ENCODE measurements at regions not wholly inside any gene's neighbourhood (a gene's known extent, or its start where the extent isn't known, plus 50 kb on each side); places are given as distances from the start of the nearest gene placed in this dataset.

GRCh38 chr12:30839643-30840220 lies 85.0 kb upstream of the CAPRIN2 start:
- H3K9me3 ChIP-seq, result no peaks in the 10 kb centered on the region
- TF ChIP-seq, protein P1, sequence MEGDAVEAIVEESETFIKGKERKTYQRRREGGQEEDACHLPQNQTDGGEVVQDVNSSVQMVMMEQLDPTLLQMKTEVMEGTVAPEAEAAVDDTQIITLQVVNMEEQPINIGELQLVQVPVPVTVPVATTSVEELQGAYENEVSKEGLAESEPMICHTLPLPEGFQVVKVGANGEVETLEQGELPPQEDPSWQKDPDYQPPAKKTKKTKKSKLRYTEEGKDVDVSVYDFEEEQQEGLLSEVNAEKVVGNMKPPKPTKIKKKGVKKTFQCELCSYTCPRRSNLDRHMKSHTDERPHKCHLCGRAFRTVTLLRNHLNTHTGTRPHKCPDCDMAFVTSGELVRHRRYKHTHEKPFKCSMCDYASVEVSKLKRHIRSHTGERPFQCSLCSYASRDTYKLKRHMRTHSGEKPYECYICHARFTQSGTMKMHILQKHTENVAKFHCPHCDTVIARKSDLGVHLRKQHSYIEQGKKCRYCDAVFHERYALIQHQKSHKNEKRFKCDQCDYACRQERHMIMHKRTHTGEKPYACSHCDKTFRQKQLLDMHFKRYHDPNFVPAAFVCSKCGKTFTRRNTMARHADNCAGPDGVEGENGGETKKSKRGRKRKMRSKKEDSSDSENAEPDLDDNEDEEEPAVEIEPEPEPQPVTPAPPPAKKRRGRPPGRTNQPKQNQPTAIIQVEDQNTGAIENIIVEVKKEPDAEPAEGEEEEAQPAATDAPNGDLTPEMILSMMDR (IDR thresholded peaks at IDR 0.05), result no peak
- TF ChIP-seq EP300 (IDR thresholded peaks at IDR 0.05) (no peak), POLR2A (IDR thresholded peaks at IDR 0.05) (no peak), POLR2AphosphoS5 (IDR thresholded peaks at IDR 0.05) (no peak)
- H3K4me1 ChIP-seq, result no peaks in the 10 kb centered on the region
- H3K27ac ChIP-seq, result no peak overlapping the region
- ATAC-seq, result no peak
- H3K4me3 ChIP-seq, result no peak overlapping the region
- H3K27me3 ChIP-seq, result peaks cover 21% of the 10 kb centered on the region
- no peaks in the 10 kb centered on the region for H3K36me3 ChIP-seq
- WGBS, 2 donors (ENCODE audit: low coverage in 1 of 2), result 90% methylated on average over 2 of the region's 7 CpGs; no CpG with 5 or more reads in 1 of the 2 donors

DNA sequence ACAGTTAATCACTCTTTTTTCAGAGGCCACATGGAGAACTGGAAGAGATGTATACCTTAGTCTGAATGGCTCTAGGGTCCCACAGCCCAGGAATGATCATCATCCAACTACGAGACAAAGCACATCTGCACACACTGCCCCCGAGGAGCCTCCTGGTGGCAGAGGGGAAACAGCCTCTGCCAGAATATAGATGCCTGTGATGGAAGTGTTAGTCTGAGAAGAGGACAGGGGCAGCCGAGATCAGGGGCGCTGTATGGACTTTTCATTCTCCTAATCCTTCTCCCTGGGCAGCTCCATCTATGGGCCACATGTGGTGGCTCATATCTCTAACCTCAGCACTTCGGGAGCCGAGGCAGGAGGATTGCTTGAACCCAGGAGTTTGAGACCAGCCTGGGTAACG lies 82.8 kb upstream of the CAPRIN2 start:
- no peak overlapping the region for H3K4me3 ChIP-seq
- H3K27ac ChIP-seq, result no peak overlapping the region
- no peaks in the 10 kb centered on the region for H3K9me3 ChIP-seq
- no peaks in the 10 kb centered on the region for H3K36me3 ChIP-seq
- H3K27me3 ChIP-seq, result peaks cover 27% of the 10 kb centered on the region
- TF ChIP-seq POLR2A (IDR thresholded peaks at IDR 0.05), result no peak
- no peak for TF ChIP-seq POLR2AphosphoS5 (IDR thresholded peaks at IDR 0.05)
- TF ChIP-seq, protein P1 (IDR thresholded peaks at IDR 0.05), result no peak
- no peak for TF ChIP-seq EP300 (IDR thresholded peaks at IDR 0.05)
- WGBS, 2 donors (ENCODE audit: low coverage in 1 of 2), result 0 to 80% methylated on average over 1 to 2 of the region's 7 CpGs
- ATAC-seq, result no peak
- no peaks in the 10 kb centered on the region for H3K4me1 ChIP-seq

GRCh38 chr12:30836656-30837445 lies 82.1 kb upstream of the CAPRIN2 start:
- H3K27ac ChIP-seq, result no peak overlapping the region
- no peaks in the 10 kb centered on the region for H3K9me3 ChIP-seq
- ATAC-seq, result no peak
- H3K36me3 ChIP-seq, result no peaks in the 10 kb centered on the region
- no peaks in the 10 kb centered on the region for H3K4me1 ChIP-seq
- peaks cover 27% of the 10 kb centered on the region for H3K27me3 ChIP-seq
- TF ChIP-seq, protein P1 (IDR thresholded peaks at IDR 0.05), result no peak
- TF ChIP-seq POLR2AphosphoS5 (IDR thresholded peaks at IDR 0.05) (no peak), POLR2A (IDR thresholded peaks at IDR 0.05) (no peak), EP300 (IDR thresholded peaks at IDR 0.05) (no peak)
- 65 to 70% methylated on average over 5 to 12 of the region's 12 CpGs for WGBS, 2 donors (ENCODE audit: low coverage in 1 of 2)
- H3K4me3 ChIP-seq, result no peak overlapping the region

DNA sequence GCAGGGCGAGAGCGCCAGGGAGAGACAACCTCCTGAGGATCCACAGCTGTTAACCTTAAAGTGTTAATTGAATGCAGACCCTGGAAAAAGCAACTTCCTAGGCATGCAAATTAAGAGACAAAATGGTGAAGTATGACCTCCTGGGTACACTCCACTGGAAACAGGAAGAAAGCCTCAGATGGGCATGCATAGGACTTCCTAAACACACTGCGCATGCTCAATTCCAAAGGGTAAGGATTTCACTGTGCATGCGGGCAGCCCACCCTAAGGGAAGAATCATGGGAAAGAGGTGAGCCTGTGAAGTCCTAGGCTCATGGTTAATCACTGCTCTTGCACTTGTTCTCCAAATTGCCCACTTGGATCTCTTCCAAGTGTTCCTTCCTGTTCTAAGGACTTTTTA lies 80.5 kb upstream of the CAPRIN2 start:
- Histone ChIP-seq H3K27me3 (peaks cover 32% of the 10 kb centered on the region), H3K36me3 (no peaks in the 10 kb centered on the region), H3K9me3 (no peaks in the 10 kb centered on the region), H3K27ac (no peak overlapping the region), H3K4me3 (no peak overlapping the region), H3K4me1 (no peaks in the 10 kb centered on the region)
- WGBS, 2 donors (ENCODE audit: low coverage in 1 of 2), result 69 to 77% methylated on average over 4 of the region's 4 CpGs
- no peak for TF ChIP-seq EP300 (IDR thresholded peaks at IDR 0.05)
- TF ChIP-seq POLR2A (IDR thresholded peaks at IDR 0.05), result no peak
- TF ChIP-seq POLR2AphosphoS5 (IDR thresholded peaks at IDR 0.05), result no peak
- TF ChIP-seq, protein P1 (IDR thresholded peaks at IDR 0.05), result no peak
- ATAC-seq, result no peak

- no peaks in the 10 kb centered on the region for H3K36me3 ChIP-seq
- no peaks in the 10 kb centered on the region for H3K9me3 ChIP-seq
- WGBS, 2 donors (ENCODE audit: low coverage in 1 of 2), result 100% methylated on average over 2 of the region's 2 CpGs; no CpG with 5 or more reads in 1 of the 2 donors
- no peaks in the 10 kb centered on the region for H3K4me1 ChIP-seq
- H3K4me3 ChIP-seq, result no peak overlapping the region
- no peak overlapping the region for H3K27ac ChIP-seq
- no peak for ATAC-seq
- no peak for TF ChIP-seq POLR2AphosphoS5 (IDR thresholded peaks at IDR 0.05)
- TF ChIP-seq, protein P1 (IDR thresholded peaks at IDR 0.05), result no peak
- TF ChIP-seq POLR2A (IDR thresholded peaks at IDR 0.05), result no peak
- no peak for TF ChIP-seq EP300 (IDR thresholded peaks at IDR 0.05)
- H3K27me3 ChIP-seq, result peaks cover 21% of the 10 kb centered on the region
Measured at GRCh38 chr12:30830751-30831150, 76.0 kb upstream of the CAPRIN2 start.
